ENCODE measurements at regions not wholly inside any gene's neighbourhood (a gene's known extent, or its start where the extent isn't known, plus 50 kb on each side); places are given as distances from the start of the nearest gene placed in this dataset.
"Not testable (repeated sequence)": the region's sequence is repeated elsewhere in the genome, so short reads cannot be mapped to it uniquely, and the experiment has no call there.

DNA sequence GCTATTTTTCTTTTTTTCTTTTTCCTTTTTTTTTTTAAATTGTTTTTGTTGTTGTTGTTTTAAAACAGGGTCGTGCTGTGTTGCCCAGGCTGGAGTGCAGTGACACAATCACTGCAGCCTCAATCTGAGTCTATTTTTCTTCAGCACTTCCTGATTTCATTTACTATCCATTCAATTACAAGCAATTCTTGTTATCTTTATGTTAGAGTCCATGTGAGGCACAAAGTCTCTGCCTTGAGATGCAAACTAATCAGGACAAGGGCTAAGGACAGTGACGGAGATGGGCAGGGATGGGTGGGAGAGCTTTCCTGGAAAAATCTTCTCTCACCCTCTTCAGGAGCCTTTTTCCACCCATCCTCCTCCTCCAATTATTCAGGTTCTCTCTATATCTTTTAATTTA, 157.3 kb upstream of the AUTS2 start:
- DNase-seq, result no peak

GRCh38 chr7:69443136-69443535, 155.1 kb upstream of the AUTS2 start:
- DNase-seq, result no peak

- no peak for DNase-seq
Observed at GRCh38 chr7:69445541-69445940, 152.7 kb upstream of the AUTS2 start.

DNA sequence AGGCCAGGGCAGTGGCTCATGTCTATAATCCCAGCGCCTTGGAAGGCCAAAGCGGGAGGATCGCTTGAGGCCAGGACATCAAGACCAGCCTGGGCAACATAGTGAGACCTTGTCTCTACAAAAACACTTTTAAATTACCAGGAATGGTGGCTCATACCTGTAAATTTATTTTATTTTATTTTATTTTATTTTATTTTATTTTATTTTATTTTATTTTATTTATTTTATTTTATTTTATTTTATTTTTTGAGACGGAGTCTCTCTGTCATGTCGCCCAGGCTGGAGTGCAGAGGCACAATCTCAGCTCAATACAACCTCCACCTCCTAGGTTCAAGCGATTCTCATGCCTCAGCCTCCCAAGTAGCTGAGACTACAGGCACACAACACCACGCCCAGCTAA, 152.1 kb upstream of the AUTS2 start:
- DNase-seq, result not testable (repeated sequence)

DNA sequence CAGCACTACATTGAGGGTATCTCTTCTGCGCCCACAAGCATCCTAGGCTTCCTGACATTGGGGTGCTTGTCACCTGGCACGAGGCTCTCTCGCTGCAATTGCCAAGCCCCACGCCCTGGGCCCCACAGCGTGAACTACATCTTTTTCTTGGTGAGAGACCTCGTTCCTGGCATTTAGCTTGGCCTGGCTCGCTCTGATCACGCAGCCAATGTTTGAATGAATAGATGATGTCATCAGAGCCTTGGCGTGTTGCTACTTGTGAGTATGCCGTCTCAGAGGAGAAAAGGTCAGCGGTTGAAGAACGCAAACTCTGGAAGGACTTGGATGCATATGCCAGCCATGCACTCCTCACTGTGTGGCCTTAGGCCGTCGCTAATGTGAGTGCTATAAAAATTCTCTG, 150.2 kb upstream of the AUTS2 start:
- no peak for DNase-seq

- DNase-seq, result no peak
Observed at GRCh38 chr7:69450456-69450855, 147.8 kb upstream of the AUTS2 start.

DNA sequence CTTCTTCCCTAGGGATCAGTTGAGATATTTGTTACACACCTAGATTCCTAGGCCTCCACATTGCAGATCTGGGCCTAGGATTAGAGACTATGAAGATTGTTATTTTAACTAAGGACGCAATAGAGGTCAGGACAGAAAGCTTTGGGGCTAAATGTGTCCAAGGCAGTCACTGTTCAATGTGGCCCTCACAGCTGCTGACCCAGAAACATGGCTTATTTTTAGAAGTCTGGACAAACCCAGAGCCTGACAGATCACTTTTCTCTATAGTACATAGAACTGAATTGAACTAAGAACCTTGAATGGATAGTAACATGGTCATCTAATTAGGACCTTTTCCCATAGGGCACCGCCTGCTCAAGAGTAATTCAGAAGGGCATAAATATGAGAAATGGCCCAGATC, 146.6 kb upstream of the AUTS2 start:
- no peak for DNase-seq

- DNase-seq, result no peak
Observed at GRCh38 chr7:69452797-69453196, 145.5 kb upstream of the AUTS2 start.

GRCh38 chr7:69457595-69458504, 140.4 kb upstream of the AUTS2 start:
- DNase-seq, result no peak

GRCh38 chr7:69464035-69464434, 134.2 kb upstream of the AUTS2 start:
- no peak for DNase-seq

- no peak for DNase-seq
Observed at GRCh38 chr7:69465262-69465661, 133.0 kb upstream of the AUTS2 start.

GRCh38 chr7:69467826-69468225, 130.4 kb upstream of the AUTS2 start:
- no peak for DNase-seq

GRCh38 chr7:69476416-69476815, 121.9 kb upstream of the AUTS2 start:
- no peak for DNase-seq

GRCh38 chr7:69482676-69483075, 115.6 kb upstream of the AUTS2 start:
- DNase-seq, result no peak

GRCh38 chr7:69489533-69489932, 108.7 kb upstream of the AUTS2 start:
- no peak for DNase-seq

DNA sequence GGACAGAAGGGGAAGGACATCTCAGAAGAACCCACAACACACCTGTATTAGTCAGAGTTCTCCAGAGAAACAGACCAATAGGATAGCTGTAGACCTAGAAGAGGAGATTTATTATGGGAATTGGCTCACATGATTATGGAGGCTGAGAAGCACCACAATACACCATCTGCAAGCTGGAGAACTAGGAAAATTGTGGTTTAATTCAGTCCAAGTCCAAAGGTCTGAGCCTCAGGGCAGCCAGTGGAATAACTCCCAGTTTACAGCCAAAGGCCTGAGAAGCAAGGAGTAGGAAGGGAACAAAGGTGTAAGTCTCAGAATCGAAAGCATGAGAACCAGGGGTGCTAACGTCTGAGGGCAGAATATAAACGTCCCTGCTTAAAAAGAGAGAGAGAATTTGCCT, 99.6 kb upstream of the AUTS2 start:
- DNase-seq, result no peak

GRCh38 chr7:69502358-69502757, 95.9 kb upstream of the AUTS2 start:
- no peak for DNase-seq

DNA sequence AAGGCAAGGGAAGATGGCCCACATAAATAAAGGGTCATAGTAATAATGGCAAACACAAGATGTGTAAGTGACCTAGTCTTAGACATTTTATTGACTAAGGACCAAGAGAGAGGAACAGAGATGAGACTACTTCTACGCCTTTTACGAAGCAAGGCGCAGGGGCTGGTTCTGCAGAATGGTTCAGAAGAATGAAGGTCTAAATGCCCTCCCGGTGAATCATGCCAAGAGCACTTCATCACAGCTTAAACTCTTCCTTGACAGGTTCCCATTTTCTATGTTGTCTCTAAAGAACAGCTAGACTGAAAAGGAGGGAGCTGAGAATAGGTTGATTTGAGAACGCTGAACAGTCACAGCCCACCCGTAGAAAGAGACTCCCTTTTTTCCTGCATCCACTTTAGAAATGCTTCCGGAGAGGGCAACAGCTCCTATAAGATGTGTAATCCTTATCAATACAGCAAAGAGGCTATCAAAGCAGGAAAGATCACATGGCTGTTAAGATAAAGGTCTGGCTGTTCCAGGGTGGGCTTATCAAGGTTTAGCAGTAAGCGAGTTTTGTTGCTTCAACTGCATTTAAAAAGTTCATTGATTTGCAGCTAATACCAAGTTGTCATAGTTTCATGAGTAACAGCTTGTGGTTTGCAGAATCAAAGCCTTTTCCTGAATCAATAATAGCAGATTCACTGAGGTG, 93.4 kb upstream of the AUTS2 start:
- DNase-seq, result no peak

GRCh38 chr7:69508736-69509135, 89.5 kb upstream of the AUTS2 start:
- no peak for DNase-seq

- DNase-seq, result no peak
Observed at GRCh38 chr7:69510114-69510513, 88.2 kb upstream of the AUTS2 start.

GRCh38 chr7:69515495-69516212, 82.6 kb upstream of the AUTS2 start:
- DNase-seq, result no peak

GRCh38 chr7:69516238-69516820, 81.9 kb upstream of the AUTS2 start:
- no peak for DNase-seq

GRCh38 chr7:69517985-69518704, 80.1 kb upstream of the AUTS2 start:
- no peak for DNase-seq
